ENCODE measurements at regions not wholly inside any gene's neighbourhood (a gene's known extent, or its start where the extent isn't known, plus 50 kb on each side); places are given as distances from the start of the nearest gene placed in this dataset.

DNA sequence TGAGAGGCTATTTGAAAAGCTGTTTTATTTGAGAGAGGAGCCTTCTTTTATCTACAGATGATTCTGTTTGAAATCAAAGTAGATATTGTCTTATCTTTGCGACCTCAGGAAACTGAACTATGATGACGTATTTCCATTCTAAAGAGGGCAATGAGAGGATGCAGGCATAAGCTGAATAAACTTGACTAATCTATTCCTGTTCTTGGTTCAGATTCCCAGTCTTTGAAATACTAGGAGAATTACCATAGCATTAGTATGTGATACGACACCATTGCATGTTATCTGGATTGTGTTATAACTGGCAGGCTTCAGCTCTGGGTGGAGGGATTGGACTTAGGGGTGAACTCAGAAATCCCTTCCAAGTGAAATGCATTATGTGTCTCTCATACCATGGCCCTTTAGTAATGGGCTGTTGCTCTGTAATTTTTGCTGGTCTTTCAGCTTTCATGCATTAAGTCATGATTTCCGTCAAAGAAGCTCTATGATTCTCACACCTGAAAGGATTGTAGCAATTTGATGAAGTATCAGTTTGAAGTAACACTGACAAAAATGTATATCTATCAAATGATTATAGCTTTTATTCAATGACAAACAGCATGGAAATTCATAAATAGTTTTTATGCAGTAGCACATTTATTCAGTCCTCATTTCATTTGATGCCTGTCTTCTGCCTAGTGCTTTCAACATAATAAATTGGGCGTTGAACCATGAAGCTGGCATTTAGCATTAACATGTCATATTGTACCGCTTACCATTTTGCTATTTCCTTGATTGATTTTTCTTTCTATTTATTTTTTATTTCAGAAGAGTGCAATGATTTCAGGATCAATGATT lies 138.4 kb upstream of the SPACA1 start:
- DNase-seq (ENCODE audit: low read depth), result no peak

DNA sequence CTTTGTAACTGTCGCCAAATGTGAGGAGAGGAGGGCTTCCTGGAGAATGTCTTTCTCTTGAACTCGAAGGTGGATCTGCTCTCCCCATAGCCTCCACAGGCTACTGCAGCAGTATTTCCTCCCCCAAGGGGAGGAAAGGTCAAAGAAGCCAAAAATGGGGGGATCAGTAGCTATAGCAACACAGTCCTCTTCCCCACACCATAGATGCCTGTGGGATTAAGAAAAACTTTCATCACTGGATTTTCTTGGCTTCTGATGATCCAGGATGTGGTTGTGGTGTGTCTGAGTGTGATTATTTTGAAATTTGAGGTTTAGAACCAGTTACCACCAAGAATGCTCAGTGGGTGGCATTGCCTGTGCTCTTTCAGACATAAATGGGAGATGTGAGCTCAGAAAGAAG lies 140.1 kb upstream of the SPACA1 start:
- peak; percentile 82 for DNase-seq (ENCODE audit: low read depth)

DNA sequence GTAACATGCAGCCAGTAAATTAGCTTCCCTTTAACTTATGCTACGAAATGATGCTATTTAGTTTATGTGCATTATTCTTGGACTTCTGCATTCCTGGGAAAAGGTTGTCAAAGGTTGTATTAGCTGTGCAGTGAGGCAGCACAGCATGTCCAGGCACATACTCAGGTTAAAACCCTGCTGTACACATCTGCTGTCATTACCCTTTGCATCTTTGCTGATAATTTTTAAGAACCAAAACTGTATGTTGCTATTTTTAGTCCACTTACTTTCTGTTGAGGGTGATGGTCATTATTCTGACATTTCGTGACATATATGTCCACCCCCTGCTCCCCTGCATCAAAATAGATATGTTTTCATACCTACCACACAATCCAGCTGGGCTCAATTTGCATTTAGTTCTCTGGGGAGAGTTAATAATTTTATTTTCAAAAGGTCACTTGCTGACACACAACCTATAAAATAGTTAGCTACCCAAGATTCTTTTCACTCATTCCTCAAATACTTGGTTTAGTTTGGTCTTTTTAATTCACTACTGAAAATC lies 142.5 kb upstream of the SPACA1 start:
- DNase-seq (ENCODE audit: low read depth), result no peak

DNA sequence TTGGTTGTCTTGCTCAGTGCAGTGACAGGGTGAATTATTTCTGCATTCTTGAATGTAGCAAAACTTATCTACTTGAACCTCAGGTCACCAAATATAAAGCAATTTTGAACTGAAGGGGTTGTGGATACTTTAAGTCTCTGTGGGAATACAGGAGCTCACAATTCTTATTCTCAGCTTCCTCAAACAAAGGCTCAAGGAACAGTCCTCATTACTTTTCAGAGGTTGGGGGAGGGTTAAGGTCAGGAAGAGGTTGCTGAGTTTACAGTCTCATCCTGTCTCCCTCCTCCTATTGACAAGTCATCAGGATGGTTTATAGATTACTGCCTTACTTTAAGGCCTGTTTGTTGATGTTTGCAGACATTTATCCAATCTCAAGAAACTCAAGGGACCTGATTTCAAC lies 143.6 kb upstream of the SPACA1 start:
- no peak for DNase-seq (ENCODE audit: low read depth)

DNA sequence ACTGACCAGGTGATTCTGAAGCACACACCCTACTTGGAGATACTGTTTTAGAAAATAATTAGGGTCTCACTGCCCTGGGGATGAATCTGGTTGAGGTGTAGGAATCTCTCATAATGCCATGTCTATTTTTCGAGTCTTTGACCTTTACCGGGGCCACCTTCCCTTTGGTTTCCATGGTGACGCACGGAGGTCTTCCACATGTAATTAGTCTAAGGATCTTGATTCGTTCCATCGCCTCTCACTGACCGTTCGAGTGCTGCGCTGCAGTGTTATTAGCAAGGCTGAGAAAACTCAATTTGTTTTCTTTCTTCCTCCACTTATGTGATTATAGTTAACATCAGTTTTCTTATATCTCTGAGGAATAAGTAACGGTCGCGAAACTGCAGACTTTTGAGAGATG lies 144.3 kb upstream of the SPACA1 start:
- no peak for DNase-seq (ENCODE audit: low read depth)

DNA sequence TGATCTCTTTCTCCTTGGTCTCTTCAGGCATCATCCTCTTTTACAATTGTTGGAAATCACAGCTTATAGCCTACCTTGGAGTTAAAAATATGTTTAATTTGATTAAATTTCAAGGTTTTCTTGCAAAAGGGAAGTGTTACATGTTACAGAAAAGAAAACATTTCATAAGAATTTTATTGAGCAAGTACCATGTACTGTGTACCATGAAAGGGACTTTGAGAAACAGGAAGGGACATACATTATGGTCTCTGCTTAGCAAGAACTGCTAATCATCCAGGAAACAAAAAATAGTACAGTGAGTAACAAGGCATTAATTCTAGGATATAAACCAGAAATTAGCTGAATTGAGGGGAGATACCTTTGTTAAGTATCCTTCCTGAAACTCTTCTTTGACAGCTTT lies 145.3 kb upstream of the SPACA1 start:
- DNase-seq (ENCODE audit: low read depth), result no peak

DNA sequence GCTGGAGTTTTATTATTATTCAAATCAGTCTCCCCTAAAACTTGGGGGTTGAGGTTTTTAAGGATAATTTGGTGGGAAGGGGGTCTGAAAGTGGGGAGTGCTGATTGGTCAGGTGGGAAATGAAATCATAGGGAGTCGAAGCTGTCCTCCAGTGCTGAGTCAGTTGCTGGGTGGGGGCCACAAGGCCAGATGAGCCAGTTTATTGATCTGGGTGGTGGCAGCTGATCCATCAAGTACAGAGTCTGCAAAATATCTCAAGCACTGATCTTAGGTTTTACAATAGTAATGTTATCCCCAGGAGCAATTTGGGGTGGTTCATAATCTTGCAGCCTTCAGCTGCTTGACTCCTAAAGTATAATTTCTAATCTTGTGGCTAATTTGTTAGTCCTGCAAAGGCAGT lies 146.0 kb upstream of the SPACA1 start:
- DNase-seq (ENCODE audit: low read depth), result no peak

DNA sequence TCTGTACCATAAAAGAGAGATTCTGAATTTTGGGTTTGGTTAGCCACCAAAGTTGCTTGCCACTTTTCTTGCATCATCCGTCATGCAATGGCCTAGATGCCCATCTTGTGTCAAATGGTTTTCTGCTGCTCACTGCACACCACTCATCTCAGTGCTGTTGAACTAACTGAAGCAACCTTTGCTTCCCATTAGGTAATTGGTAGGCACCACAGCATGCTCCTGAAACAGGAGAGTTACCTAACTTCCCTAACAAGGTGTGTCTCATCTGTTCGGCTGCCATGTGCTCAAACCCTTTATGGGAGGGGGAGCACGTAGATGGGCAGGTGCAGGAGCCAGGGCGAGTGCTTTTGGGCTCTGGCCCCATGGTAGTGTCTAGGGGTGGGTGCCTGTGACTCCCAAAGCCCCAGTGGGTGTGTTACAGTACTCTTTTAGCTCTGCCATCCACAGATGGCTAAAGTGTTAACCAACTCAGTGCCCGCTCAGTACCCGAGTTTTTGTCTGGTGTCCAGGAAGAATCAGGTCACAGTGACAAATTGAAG lies 147.4 kb upstream of the SPACA1 start:
- DNase-seq (ENCODE audit: low read depth), result no peak

DNA sequence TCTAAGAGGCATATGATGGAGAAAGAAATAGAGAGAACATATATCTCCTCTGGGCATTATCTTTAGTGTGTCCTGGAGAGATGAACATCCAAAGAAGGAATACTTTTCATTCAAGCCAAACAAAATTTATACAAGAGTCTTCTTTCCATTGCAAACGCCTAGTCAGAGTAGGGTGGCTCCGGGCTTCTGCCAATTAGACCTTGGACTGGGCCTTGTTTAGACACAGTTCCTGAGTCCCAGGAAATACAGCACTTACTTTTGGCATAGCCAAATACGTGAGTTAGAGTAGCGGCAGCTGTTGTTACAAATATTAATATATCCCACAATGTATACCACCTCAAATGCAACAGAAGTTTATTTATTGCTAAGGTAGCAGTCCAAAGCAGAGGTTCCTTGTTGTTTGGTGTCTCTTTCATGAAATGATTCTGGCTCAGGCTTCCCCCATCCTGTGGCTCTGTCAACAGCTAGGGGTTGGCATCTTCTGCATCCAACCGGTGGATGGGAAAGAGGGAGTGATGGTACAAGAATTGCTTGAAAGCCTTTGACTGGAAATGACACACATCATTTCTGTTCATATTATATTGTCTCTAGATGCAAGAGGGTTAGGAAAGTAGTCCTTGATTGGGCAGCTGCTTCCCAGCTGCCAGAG lies 148.0 kb upstream of the SPACA1 start:
- no peak for DNase-seq (ENCODE audit: low read depth)

DNA sequence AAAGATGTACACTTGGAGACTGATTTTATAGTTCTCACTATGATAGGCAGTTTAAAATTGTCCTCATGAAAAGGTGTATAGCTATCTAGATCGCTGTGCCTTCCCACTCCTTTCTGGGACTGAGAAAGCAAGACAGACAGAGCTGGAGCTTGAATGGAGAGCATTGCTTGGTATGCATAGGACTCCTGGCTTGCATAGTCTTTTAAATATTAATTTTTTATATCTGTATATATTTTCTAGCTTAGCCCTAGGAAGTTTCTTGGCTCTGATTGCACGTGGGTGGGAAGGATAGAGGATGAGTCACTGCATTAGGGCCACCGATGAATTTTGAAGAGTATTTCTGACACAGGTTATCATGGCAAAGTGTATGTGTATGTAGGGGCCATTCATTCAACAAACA lies 150.0 kb upstream of the SPACA1 start:
- DNase-seq (ENCODE audit: low read depth), result no peak

DNA sequence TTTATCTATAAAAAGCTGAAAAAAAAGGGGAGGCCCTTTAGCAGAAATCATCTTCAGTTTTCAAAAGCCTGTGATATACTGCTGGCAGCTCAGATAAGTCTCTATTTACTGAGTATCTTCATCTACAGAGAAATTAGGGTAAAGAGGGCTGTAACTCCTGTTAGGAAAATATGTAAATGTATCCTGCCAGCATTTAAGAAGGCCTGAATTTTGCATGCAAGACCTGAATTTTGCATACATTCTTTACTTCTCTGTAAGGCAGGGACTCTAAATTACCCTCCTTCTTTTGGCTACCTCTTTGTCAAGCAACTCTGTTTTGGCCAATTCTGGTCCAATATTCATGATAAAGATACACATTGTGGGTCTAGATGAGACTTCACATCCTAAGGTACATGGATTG lies 150.6 kb upstream of the SPACA1 start:
- no peak for DNase-seq (ENCODE audit: low read depth)

DNA sequence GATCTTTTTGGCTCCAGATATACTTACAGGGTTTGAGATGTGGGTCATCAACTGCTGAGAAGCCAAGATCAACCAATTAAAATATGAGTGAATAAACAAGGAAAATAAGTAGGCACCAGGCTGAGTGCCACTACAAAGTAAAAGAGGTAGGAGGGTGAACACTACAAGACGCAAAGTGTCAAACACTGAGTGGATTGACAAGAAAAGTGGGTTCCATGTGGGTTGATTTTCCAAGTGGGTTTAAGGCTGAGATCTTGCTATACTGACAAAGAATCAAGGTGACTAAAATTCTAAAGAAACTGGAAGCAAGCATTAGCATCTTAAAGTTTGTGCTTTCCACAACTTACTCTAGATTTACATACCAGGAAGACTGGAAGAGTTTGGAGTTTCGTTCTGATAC lies 160.4 kb upstream of the SPACA1 start:
- DNase-seq (ENCODE audit: low read depth), result no peak

DNA sequence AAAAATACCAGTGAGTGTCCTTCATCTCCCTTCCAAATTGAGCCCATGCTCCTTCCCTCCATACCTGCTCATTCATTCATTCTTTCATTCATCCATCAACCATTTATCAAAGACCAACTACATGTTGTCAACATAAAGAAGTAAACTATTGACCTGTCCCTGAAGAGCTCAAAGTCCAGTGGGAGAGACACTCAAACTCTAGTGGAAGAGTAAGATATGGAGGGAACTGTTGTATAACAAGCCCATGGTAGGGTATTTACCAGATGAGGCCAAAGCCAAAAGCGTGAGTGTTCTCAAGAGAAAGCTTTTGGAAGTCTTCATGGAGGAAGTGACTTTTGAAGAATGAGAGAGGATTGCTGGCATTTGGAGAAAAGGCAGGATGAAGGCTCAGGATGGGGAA lies 163.4 kb upstream of the SPACA1 start:
- DNase-seq (ENCODE audit: low read depth), result no peak

DNA sequence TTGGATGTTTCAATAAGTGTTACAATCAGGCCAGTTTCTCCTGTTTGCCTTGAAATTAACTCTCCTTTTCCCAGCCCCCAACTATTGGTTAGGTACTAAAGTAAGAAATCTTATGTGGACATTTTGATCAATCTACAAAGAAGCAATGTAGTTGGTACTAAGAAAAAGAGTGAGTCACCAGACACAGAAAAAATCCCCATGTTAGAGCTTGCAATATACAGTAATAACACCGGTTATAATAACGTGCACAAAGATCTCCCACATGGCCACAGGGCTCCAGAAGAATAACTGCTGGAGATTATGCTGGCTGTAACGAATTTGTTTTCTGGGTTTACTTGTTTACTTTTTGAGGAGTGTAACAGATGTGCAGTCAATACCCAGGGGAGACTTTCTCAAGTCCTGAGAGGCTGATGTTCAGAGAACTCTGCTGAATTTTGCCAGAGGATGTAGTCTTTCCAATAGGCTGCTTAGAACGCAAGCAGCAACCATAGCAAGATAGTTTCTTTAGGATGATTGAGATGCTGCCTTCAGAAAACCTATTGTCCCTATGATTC lies 166.2 kb upstream of the SPACA1 start:
- no peak for DNase-seq (ENCODE audit: low read depth)

DNA sequence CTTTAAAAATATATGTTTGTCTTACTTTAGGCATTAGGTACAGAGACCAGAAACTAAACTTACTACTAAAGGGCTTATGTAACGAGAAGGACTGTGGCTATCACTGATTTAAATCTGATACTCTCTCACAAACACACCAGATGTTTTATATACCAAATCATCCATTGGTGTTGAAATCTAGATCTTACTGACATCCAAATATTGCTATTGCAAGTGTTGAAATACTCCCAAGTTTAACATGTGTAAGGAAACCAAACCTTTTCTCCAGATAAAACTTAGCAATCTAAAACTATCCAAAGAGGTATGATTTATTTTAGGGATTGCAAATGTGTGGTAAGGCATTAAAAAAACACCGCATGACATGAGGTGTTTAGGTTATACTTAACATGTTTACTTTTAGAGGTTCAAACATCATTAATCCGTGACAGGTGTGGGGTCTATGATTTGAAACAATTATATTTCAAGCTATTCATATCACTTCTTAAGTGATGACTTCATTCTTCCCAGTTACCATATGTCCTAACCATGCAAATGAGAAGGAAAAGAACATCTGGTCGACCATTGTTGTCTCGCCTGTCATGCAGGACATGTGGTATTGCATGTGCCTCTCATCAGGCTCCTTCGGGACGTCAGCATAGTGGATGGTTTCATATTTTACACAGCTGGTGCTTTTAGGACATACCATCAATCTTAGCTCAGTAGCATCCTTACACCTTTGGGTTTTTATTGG lies 168.3 kb upstream of the SPACA1 start:
- no peak for DNase-seq (ENCODE audit: low read depth)

DNA sequence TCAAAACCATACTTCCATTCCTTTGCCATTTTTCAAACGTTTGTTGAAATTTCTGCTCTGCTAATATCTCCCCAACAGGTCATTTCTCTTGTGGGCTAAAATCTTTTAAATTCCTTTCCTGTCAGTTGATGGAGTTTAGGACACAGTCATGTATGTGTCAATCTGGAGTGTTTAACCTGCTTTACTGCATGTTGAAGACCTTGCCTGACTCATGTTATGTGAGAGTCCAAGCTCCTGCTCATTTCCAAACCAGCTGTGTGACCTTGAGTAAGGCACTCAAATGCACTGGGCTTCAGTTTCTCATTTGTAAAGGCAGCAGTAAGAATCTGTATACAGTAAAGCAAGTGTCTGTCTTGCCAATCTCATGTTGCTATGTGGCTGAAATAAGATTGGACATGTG lies 171.9 kb upstream of the SPACA1 start:
- no peak for DNase-seq (ENCODE audit: low read depth)

DNA sequence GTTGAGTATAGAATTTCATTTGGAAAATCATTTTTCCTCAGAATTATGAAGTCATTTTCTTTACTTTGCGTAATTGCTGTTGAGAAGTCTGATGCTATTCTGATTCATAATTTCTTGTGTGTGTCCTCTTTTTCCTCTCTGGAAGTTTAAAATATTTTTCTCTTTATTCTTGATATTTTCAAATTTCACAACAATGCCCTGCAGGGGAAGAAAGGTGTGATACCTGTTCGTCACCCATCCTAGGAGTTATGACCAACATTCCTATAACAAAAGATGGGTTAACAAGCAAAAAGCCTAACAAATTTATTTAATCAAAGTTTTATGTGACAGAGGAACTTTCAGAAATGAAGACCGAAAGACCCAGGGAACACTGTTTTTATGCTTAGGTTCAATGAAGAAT lies 171.5 kb upstream of the AKIRIN2 start:
- no peak for DNase-seq (ENCODE audit: low read depth)

DNA sequence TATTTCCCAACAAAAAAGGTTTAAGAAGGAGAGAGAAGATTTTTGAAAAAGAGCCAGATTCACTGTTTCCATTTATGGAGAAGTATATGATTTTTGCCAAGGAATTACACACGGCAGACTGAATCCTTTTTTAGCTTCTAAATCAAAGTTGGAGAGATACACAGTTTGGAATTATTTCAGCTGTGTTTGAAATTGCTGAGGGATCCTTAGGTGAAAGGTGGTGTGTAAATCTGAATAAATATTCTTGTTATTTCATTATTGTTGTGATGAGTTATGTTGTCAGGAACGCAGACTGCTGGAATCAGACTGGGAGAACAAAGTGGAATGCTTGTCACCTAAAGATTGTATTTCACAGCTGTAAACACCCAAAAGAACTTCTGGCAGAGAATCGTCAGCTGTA lies 168.5 kb upstream of the AKIRIN2 start:
- no peak for DNase-seq (ENCODE audit: low read depth)

DNA sequence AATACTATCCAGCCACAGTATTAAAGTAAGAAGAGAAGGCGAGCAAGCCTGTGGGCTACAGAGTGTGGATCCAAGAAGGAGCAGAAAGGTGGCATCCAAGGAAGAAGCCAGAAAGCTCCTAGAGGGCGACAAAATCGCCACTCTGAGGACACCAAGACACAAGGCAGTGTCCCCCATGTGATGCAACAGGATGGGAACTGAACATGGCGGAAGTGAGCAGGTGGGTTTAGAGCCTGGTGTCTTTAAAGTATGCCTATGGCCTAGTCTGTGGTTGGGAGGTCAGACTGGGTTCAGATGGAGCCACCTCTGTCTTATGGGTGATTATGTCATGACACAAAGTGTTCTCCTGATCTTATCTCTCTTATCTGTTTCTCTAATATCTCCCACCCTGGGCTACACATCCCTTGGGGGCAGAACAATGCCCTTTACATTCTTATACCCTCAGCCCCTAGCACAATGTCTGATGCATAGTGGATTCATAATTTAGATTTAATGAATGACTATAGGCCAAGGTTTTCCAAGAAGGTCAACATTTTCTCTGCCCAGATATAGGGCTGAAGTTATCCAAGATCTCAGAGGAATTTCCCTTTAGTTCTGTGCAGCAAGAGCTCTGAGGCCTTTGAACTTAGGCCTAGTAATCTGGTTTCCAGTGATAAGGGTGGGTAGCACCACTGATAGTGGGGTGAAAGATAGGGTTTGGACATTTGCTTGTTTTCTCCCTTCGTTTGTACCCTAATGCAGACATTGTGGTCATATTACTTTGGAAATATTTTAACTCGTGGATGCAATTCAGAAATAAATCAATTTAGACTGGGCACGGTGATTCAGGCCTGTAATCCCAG lies 167.3 kb upstream of the AKIRIN2 start:
- no peak for DNase-seq (ENCODE audit: low read depth)

DNA sequence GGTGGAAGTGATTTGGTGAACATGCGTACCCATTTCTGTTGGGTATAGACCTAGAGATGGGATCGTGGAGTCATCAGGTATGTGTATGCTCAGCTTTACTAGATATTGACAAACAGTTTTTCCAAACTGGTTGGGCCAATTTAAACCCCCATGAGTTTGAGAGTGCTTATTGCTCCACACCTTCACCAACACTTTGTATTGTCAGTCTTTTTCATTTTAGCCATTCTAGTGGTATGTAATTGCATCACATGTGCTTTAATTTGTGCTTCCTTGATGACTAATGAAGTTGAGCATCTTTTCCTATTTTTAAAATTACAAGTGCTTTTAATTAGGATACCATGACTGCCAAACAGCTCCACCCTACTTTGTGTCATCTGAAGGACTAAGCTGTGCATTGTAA lies 158.9 kb upstream of the AKIRIN2 start:
- DNase-seq (ENCODE audit: low read depth), result no peak

DNA sequence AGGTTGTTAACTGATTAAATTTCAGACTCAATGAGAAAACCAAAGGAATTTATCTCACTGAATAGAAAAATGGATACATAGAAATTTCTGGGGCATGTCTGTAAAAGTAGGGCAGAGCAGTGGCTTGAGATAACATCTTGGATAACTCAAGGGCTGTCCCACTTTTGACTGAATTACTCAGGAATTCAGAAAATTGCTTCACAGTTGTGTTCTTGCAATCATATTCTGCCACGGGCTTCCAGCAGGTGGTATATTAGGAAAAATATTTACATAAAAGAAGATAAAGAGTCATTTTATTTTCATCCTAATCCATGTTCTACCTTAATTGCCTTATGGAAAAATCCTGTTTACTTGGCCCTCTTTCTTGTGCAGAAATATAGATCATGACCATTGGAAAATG lies 156.4 kb upstream of the AKIRIN2 start:
- DNase-seq (ENCODE audit: low read depth), result no peak

Measured in HT1080 (cell line).